Upper lobe of right lung (tissue), 1 donor: ENCODE measurements at regions not wholly inside any gene's neighbourhood (a gene's known extent, or its start where the extent isn't known, plus 50 kb on each side); places are given as distances from the start of the nearest gene placed in this dataset.

Experiments
- ATAC-seq: fragments of 200-7000 bp; cut with Tn5 transposase; one replicate; pipeline ENCODE4 v1.9.1; 2020; ENCODE audit warnings: mild to moderate bottlenecking, moderate library complexity
- DNase-seq: peaks from one replicate; pipeline ENCODE4 v3.0.0-alpha.2; 2020
- H3K27ac ChIP-seq: fragments of 200-600 bp; one replicate; pipeline ENCODE4 v1.8.0; 2022
- H3K27me3 ChIP-seq: fragments of 200-600 bp; one replicate; pipeline ENCODE4 v1.8.0; 2022; ENCODE audit warnings: mild to moderate bottlenecking
- H3K36me3 ChIP-seq: fragments of 200-600 bp; one replicate; pipeline ENCODE4 v1.8.0; 2022
- H3K4me1 ChIP-seq: fragments of 200-600 bp; one replicate; pipeline ENCODE4 v1.8.0; 2022
- H3K4me3 ChIP-seq: fragments of 200-600 bp; one replicate; pipeline ENCODE4 v1.8.0; 2022; ENCODE audit warnings: mild to moderate bottlenecking
- H3K9me3 ChIP-seq: fragments of 200-600 bp; one replicate; pipeline ENCODE4 v1.8.0; 2022
- CTCF ChIP-seq: fragments of 200-600 bp; IDR thresholded peaks from one replicate; pipeline ENCODE4 v1.8.0; 2022; ENCODE audit warnings: antibody characterized with exemption
- intact Hi-C: fragments of 100-400 bp; cut with DNase I; formaldehyde crosslinking; loops from one replicate; pipeline ENCODE4 v1.11.0; 2022
- donor health status: DM: no; HTN: yes; CAD: no; lungs with severe emphysema.

DNA sequence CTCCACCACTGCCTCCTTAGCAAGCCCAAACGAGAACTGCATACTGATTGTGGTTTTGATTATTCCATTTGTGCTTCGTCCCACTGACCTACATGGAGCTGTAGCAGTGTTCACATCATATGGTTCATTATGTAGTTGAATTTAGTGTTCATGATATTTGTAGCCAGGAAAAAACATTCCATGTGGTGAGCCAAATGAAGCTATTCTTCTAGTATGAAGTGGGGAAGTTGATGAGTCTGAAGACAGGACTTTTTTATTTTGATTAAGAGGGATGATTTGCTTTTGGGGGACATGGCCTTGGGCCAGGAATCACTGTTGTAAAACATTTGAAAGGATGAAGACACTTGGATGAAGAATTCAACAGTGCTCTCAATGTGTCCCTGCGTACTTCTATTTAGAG, 192.9 kb upstream of the SLC27A6 start:
- H3K4me3 ChIP-seq, result no peak overlapping the region
- H3K27ac ChIP-seq, result no peak overlapping the region
- intact Hi-C loops, result no loop called here
- no peaks in the 10 kb centered on the region for H3K4me1 ChIP-seq
- no peaks in the 10 kb centered on the region for H3K9me3 ChIP-seq
- H3K27me3 ChIP-seq, result no peaks in the 10 kb centered on the region
- TF ChIP-seq CTCF, result no peak
- H3K36me3 ChIP-seq, result no peaks in the 10 kb centered on the region
- ATAC-seq (no peak), DNase-seq (no peak)

GRCh38 chr5:128773378-128773777, 191.9 kb upstream of the SLC27A6 start:
- no peak for DNase-seq
- intact Hi-C loops, result no loop called here
- no peaks in the 10 kb centered on the region for H3K36me3 ChIP-seq
- ATAC-seq, result no peak
- TF ChIP-seq CTCF, result no peak
- no peak overlapping the region for H3K27ac ChIP-seq
- H3K4me3 ChIP-seq, result no peak overlapping the region
- no peaks in the 10 kb centered on the region for H3K27me3 ChIP-seq
- no peaks in the 10 kb centered on the region for H3K9me3 ChIP-seq
- H3K4me1 ChIP-seq, result no peaks in the 10 kb centered on the region

- Histone ChIP-seq H3K27ac (no peak overlapping the region), H3K36me3 (no peaks in the 10 kb centered on the region), H3K4me1 (no peaks in the 10 kb centered on the region), H3K9me3 (no peaks in the 10 kb centered on the region), H3K4me3 (no peak overlapping the region), H3K27me3 (no peaks in the 10 kb centered on the region)
- no peak for TF ChIP-seq CTCF
- intact Hi-C loops, result no loop called here
- DNase-seq, result no peak
- ATAC-seq, result no peak
These were observed 190.7 kb upstream of the SLC27A6 start for GRCh38 chr5:128774605-128775004.

GRCh38 chr5:128775558-128775957, 189.7 kb upstream of the SLC27A6 start:
- no peaks in the 10 kb centered on the region for H3K36me3 ChIP-seq
- no peaks in the 10 kb centered on the region for H3K27me3 ChIP-seq
- no peak overlapping the region for H3K27ac ChIP-seq
- DNase-seq (no peak), ATAC-seq (no peak)
- H3K9me3 ChIP-seq, result no peaks in the 10 kb centered on the region
- no peak for TF ChIP-seq CTCF
- H3K4me3 ChIP-seq, result no peak overlapping the region
- intact Hi-C loops, result no loop called here
- H3K4me1 ChIP-seq, result no peaks in the 10 kb centered on the region

- ATAC-seq, result no peak
These were observed 188.2 kb upstream of the SLC27A6 start for GRCh38 chr5:128777052-128777451.

More at GRCh38 chr5:128777052-128777451, 188.2 kb upstream of the SLC27A6 start:
- no peak overlapping the region for H3K27ac ChIP-seq
- H3K4me3 ChIP-seq, result no peak overlapping the region
- H3K4me1 ChIP-seq, result no peaks in the 10 kb centered on the region
- no peaks in the 10 kb centered on the region for H3K27me3 ChIP-seq
- H3K9me3 ChIP-seq, result no peaks in the 10 kb centered on the region
- DNase-seq, result no peak
- TF ChIP-seq CTCF, result no peak
- H3K36me3 ChIP-seq, result no peaks in the 10 kb centered on the region
- intact Hi-C loops, result no loop called here
